ENCODE measurements at regions not wholly inside any gene's neighbourhood (a gene's known extent, or its start where the extent isn't known, plus 50 kb on each side); places are given as distances from the start of the nearest gene placed in this dataset.

- no peak for DNase-seq (ENCODE audit: low spot score)
Observed at GRCh38 chr19:27774337-27774736, 1438.6 kb downstream of the UQCRFS1 start.

- no peak for DNase-seq (ENCODE audit: low spot score)
Observed at GRCh38 chr19:27773318-27774094, 1439.4 kb downstream of the UQCRFS1 start.

GRCh38 chr19:27772059-27772458 is 1440.9 kb downstream of the UQCRFS1 start:
- DNase-seq (ENCODE audit: low spot score) = no peak

GRCh38 chr19:27770095-27770494 is 1442.9 kb downstream of the UQCRFS1 start:
- no peak for DNase-seq (ENCODE audit: low spot score)

GRCh38 chr19:27767234-27767633 is 1445.7 kb downstream of the UQCRFS1 start:
- DNase-seq (ENCODE audit: low spot score) = no peak

GRCh38 chr19:27765912-27766725 is 1446.8 kb downstream of the UQCRFS1 start:
- no peak for DNase-seq (ENCODE audit: low spot score)

GRCh38 chr19:27765397-27765796 is 1447.6 kb downstream of the UQCRFS1 start:
- DNase-seq (ENCODE audit: low spot score) = no peak

GRCh38 chr19:27764186-27764804 is 1448.7 kb downstream of the UQCRFS1 start:
- no peak for DNase-seq (ENCODE audit: low spot score)

- DNase-seq (ENCODE audit: low spot score) = no peak
Observed at GRCh38 chr19:27762933-27763332, 1450.0 kb downstream of the UQCRFS1 start.

- no peak for DNase-seq (ENCODE audit: low spot score)
Observed at GRCh38 chr19:27759896-27760295, 1453.1 kb downstream of the UQCRFS1 start.

- DNase-seq (ENCODE audit: low spot score) = no peak
Observed at GRCh38 chr19:27758626-27759505, 1454.1 kb downstream of the UQCRFS1 start.

- no peak for DNase-seq (ENCODE audit: low spot score)
Observed at GRCh38 chr19:27754700-27755099, 1458.3 kb downstream of the UQCRFS1 start.

- DNase-seq (ENCODE audit: low spot score) = no peak
Observed at GRCh38 chr19:27753622-27754021, 1459.3 kb downstream of the UQCRFS1 start.

- no peak for DNase-seq (ENCODE audit: low spot score)
Observed at GRCh38 chr19:27752530-27753184, 1460.3 kb downstream of the UQCRFS1 start.

GRCh38 chr19:27751044-27751391 is 1461.9 kb downstream of the UQCRFS1 start:
- DNase-seq (ENCODE audit: low spot score) = no peak

- no peak for DNase-seq (ENCODE audit: low spot score)
Observed at GRCh38 chr19:27750391-27751043, 1462.4 kb downstream of the UQCRFS1 start.

- no peak for DNase-seq (ENCODE audit: low spot score)
Observed at GRCh38 chr19:27748551-27749152, 1464.3 kb downstream of the UQCRFS1 start.

GRCh38 chr19:27746691-27747380 is 1466.1 kb downstream of the UQCRFS1 start:
- no peak for DNase-seq (ENCODE audit: low spot score)

GRCh38 chr19:27745978-27746542 is 1466.9 kb downstream of the UQCRFS1 start:
- no peak for DNase-seq (ENCODE audit: low spot score)
